Ishikawa (cell line): ENCODE measurements at regions not wholly inside any gene's neighbourhood (a gene's known extent, or its start where the extent isn't known, plus 50 kb on each side); places are given as distances from the start of the nearest gene placed in this dataset.

ENCODE experiments used
- CREB1 ChIP-seq: IDR thresholded peaks from 2 replicates; pipeline ENCODE4 v1.6.1; 2012; ENCODE audit warnings: low read depth
- MAX ChIP-seq: IDR thresholded peaks from 2 replicates; pipeline ENCODE4 v1.6.1; 2012
- RAD21 ChIP-seq: IDR thresholded peaks from 2 replicates; pipeline ENCODE4 v1.6.1; 2012; ENCODE audit warnings: low read depth
- TCF12 ChIP-seq: IDR thresholded peaks from 2 replicates; pipeline ENCODE4 v1.6.1; 2012; ENCODE audit warnings: low read depth

DNA sequence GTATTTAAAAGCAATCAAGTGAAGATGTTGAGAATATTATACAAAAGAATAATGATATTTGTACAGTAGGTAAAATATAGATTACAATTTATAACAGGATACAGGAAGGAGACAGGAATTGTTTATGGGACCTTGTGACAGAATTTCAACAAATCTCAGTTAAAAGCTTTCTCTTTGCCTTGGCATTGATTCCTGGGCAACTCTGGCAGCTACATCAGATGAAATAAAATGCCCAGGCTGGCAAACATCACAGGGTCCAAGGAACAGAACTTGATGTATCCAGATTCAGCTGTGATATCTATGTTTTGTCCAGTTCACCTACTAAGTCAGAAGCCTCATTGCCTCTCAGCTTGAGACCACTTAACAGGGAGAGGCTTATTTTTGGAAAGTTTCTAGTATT, 473.1 kb downstream of the MCTP2 start:
- no peak for TF ChIP-seq MAX
- no peak for TF ChIP-seq CREB1
- TF ChIP-seq TCF12 = no peak
- no peak for TF ChIP-seq RAD21
